ENCODE measurements at regions not wholly inside any gene's neighbourhood (a gene's known extent, or its start where the extent isn't known, plus 50 kb on each side); places are given as distances from the start of the nearest gene placed in this dataset.
"Not testable (repeated sequence)": the region's sequence is repeated elsewhere in the genome, so short reads cannot be mapped to it uniquely, and the experiment has no call there.

GRCh38 chr19:41495589-41495988 is 52.6 kb downstream of the ERICH4 start:
- DNase-seq, result no peak
- Mint-ChIP-seq H3K4me1 (no peaks in the 10 kb centered on the region), H3K4me3 (no peak overlapping the region), H3K27me3 (peaks cover 8% of the 10 kb centered on the region), H3K9me3 (ENCODE audit: low read depth) (no peaks in the 10 kb centered on the region), H3K36me3 (ENCODE audit: low read depth) (no peaks in the 10 kb centered on the region), H3K27ac (no peak overlapping the region)
- ChIA-PET POLR2A (no interaction called here), CTCF (interaction anchor here (0.6 to 1.0 kb wide), 2 partner anchors 47 to 102 kb away, joined by 3 read pairs; no protein-coding TSS in a partner anchor)
- intact Hi-C loops (cut with DNase I, micrococcal nuclease), result loop anchor here in 1 of 2 experiments (10.0 kb wide), 1 partner anchor 329 kb away; no protein-coding TSS in a partner anchor
- ATAC-seq, result no peak

GRCh38 chr19:41499899-41500298 is 56.9 kb downstream of the ERICH4 start:
- Mint-ChIP-seq H3K4me1 (peaks cover 3% of the 10 kb centered on the region), H3K9me3 (ENCODE audit: low read depth) (no peaks in the 10 kb centered on the region), H3K27ac (no peak overlapping the region), H3K4me3 (no peak overlapping the region), H3K27me3 (peaks cover 20% of the 10 kb centered on the region), H3K36me3 (ENCODE audit: low read depth) (no peaks in the 10 kb centered on the region)
- no peak for DNase-seq
- ChIA-PET CTCF (no interaction called here), POLR2A (no interaction called here)
- intact Hi-C loops (cut with DNase I, micrococcal nuclease), result loop anchor here in 1 of 2 experiments (10.0 kb wide), 1 partner anchor 325 kb away; no protein-coding TSS in a partner anchor
- ATAC-seq, result no peak

GRCh38 chr19:41500443-41500842 is 57.5 kb downstream of the ERICH4 start:
- Mint-ChIP-seq H3K4me1 (peaks cover 3% of the 10 kb centered on the region), H3K9me3 (ENCODE audit: low read depth) (no peaks in the 10 kb centered on the region), H3K27me3 (peaks cover 20% of the 10 kb centered on the region), H3K4me3 (no peak overlapping the region), H3K36me3 (ENCODE audit: low read depth) (no peaks in the 10 kb centered on the region), H3K27ac (no peak overlapping the region)
- CTCF ChIA-PET, result no interaction called here
- DNase-seq (no peak), ATAC-seq (no peak)
- POLR2A ChIA-PET, result no interaction called here
- intact Hi-C loops (cut with DNase I, micrococcal nuclease), result no loop called here

- intact Hi-C loops (cut with DNase I, micrococcal nuclease), result no loop called here
- Mint-ChIP-seq H3K27me3 (peaks cover 23% of the 10 kb centered on the region), H3K4me3 (no peak overlapping the region), H3K27ac (no peak overlapping the region), H3K36me3 (ENCODE audit: low read depth) (no peaks in the 10 kb centered on the region), H3K4me1 (peaks cover 3% of the 10 kb centered on the region), H3K9me3 (ENCODE audit: low read depth) (no peaks in the 10 kb centered on the region)
- no peak for ATAC-seq
- ChIA-PET CTCF (interaction anchor here (0.6 kb wide), 1 partner anchor 29 kb away, joined by 3 read pairs; no protein-coding TSS in a partner anchor), POLR2A (no interaction called here)
- DNase-seq, result no peak
Measured at GRCh38 chr19:41501854-41502253, 58.9 kb downstream of the ERICH4 start.

- no peak for ATAC-seq
- Mint-ChIP-seq H3K27me3 (peaks cover 15% of the 10 kb centered on the region), H3K4me3 (no peak overlapping the region), H3K27ac (no peak overlapping the region), H3K9me3 (ENCODE audit: low read depth) (no peaks in the 10 kb centered on the region), H3K4me1 (peaks cover 3% of the 10 kb centered on the region), H3K36me3 (ENCODE audit: low read depth) (no peaks in the 10 kb centered on the region)
- CTCF ChIA-PET, result no interaction called here
- POLR2A ChIA-PET, result no interaction called here
- intact Hi-C loops (cut with DNase I, micrococcal nuclease), result no loop called here
- no peak for DNase-seq
Measured at GRCh38 chr19:41505105-41505504, 62.1 kb downstream of the ERICH4 start.

- ChIA-PET POLR2A (no interaction called here), CTCF (interaction anchor here (0.7 kb wide), 1 partner anchor 60 kb away, joined by 4 read pairs; no protein-coding TSS in a partner anchor)
- no peaks in the 10 kb centered on the region for H3K36me3 Mint-ChIP-seq (ENCODE audit: low read depth)
- peaks cover 6% of the 10 kb centered on the region for H3K27me3 Mint-ChIP-seq
- H3K27ac Mint-ChIP-seq, result no peak overlapping the region
- DNase-seq (no peak), ATAC-seq (no peak)
- H3K4me1 Mint-ChIP-seq, result no peaks in the 10 kb centered on the region
- H3K9me3 Mint-ChIP-seq (ENCODE audit: low read depth), result no peaks in the 10 kb centered on the region
- no peak overlapping the region for H3K4me3 Mint-ChIP-seq
- intact Hi-C loops (cut with DNase I, micrococcal nuclease), result no loop called here
Measured at GRCh38 chr19:41510484-41510883, 65.5 kb upstream of the CEACAM21 start.

- Mint-ChIP-seq H3K27me3 (peaks cover 8% of the 10 kb centered on the region), H3K9me3 (ENCODE audit: low read depth) (no peaks in the 10 kb centered on the region), H3K4me1 (peaks cover 4% of the 10 kb centered on the region), H3K36me3 (ENCODE audit: low read depth) (no peaks in the 10 kb centered on the region), H3K4me3 (no peak overlapping the region), H3K27ac (no peak overlapping the region)
- POLR2A ChIA-PET, result no interaction called here
- ATAC-seq (no peak), DNase-seq (no peak)
- CTCF ChIA-PET, result no interaction called here
- intact Hi-C loops (cut with DNase I, micrococcal nuclease), result no loop called here
Measured at GRCh38 chr19:41511628-41512027, 64.3 kb upstream of the CEACAM21 start.

- H3K4me3 Mint-ChIP-seq, result no peak overlapping the region
- CTCF ChIA-PET, result interaction anchor here (0.7 kb wide), 1 partner anchor 49 kb away, joined by 3 read pairs; no protein-coding TSS in a partner anchor
- no peak for ATAC-seq
Measured at GRCh38 chr19:41515015-41515652, 60.8 kb upstream of the CEACAM21 start.

GRCh38 chr19:41516292-41517171 is 59.4 kb upstream of the CEACAM21 start:
- POLR2A ChIA-PET; H3K36me3 Mint-ChIP-seq (ENCODE audit: low read depth); H3K4me3 Mint-ChIP-seq; H3K27ac Mint-ChIP-seq; H3K9me3 Mint-ChIP-seq (ENCODE audit: low read depth): not testable (repeated sequence)
- DNase-seq, result peak; percentile 42
- H3K27me3 Mint-ChIP-seq, result peaks cover 15% of the 10 kb centered on the region
- peak; percentile 37 for ATAC-seq
- CTCF ChIA-PET, result interaction anchor here (0.6 kb wide), 1 partner anchor 56 kb away, joined by 3 read pairs; no protein-coding TSS in a partner anchor
- H3K4me1 Mint-ChIP-seq, result peaks cover 13% of the 10 kb centered on the region
- intact Hi-C loops (cut with DNase I, micrococcal nuclease), result loop anchor here (1.0 to 2.0 kb wide), 4 partner anchors 21 to 79 kb away; no protein-coding TSS in a partner anchor

More at GRCh38 chr19:41515015-41515652, 60.8 kb upstream of the CEACAM21 start:
- intact Hi-C loops (cut with DNase I, micrococcal nuclease), result no loop called here
- Mint-ChIP-seq H3K9me3 (ENCODE audit: low read depth) (no peaks in the 10 kb centered on the region), H3K27me3 (peaks cover 14% of the 10 kb centered on the region), H3K4me1 (peaks cover 5% of the 10 kb centered on the region), H3K27ac (no peak overlapping the region), H3K36me3 (ENCODE audit: low read depth) (no peaks in the 10 kb centered on the region)
- POLR2A ChIA-PET, result interaction anchor here (0.6 kb wide), 1 partner anchor 27 kb away, joined by 4 read pairs; no protein-coding TSS in a partner anchor
- DNase-seq, result no peak

- Mint-ChIP-seq H3K27me3 (peaks cover 15% of the 10 kb centered on the region), H3K36me3 (ENCODE audit: low read depth) (no peaks in the 10 kb centered on the region), H3K9me3 (ENCODE audit: low read depth) (no peaks in the 10 kb centered on the region), H3K4me1 (peaks cover 25% of the 10 kb centered on the region), H3K27ac (no peak overlapping the region), H3K4me3 (no peak overlapping the region)
- ATAC-seq, result no peak
- DNase-seq, result no peak
- ChIA-PET CTCF (no interaction called here), POLR2A (no interaction called here)
- intact Hi-C loops (cut with DNase I, micrococcal nuclease), result no loop called here
Measured at GRCh38 chr19:41518141-41518540, 57.8 kb upstream of the CEACAM21 start.

GRCh38 chr19:41521138-41521930 is 54.6 kb upstream of the CEACAM21 start:
- POLR2A ChIA-PET, result interaction anchor here (0.6 to 1.1 kb wide), 2 partner anchors 10 to 44 kb away, joined by 3 to 6 read pairs; no protein-coding TSS in a partner anchor
- H3K27ac Mint-ChIP-seq, result peak overlapping the region; percentile 61
- H3K9me3 Mint-ChIP-seq (ENCODE audit: low read depth); H3K36me3 Mint-ChIP-seq (ENCODE audit: low read depth): not testable (repeated sequence)
- peak overlapping the region; percentile 56 for H3K4me3 Mint-ChIP-seq
- peak; percentile 87 for ATAC-seq
- intact Hi-C loops (cut with DNase I, micrococcal nuclease), result loop anchor here in 1 of 2 experiments (1.0 to 5.0 kb wide), 3 partner anchors 42 to 74 kb away; no protein-coding TSS in a partner anchor
- peaks cover 15% of the 10 kb centered on the region for H3K27me3 Mint-ChIP-seq
- CTCF ChIA-PET, result interaction anchor here (0.6 to 1.1 kb wide), 4 partner anchors 9 to 49 kb away, joined by 3 to 6 read pairs (median 4); no protein-coding TSS in a partner anchor
- peaks cover 24% of the 10 kb centered on the region for H3K4me1 Mint-ChIP-seq
- peak; percentile 59 for DNase-seq
